ENCODE measurements at regions not wholly inside any gene's neighbourhood (a gene's known extent, or its start where the extent isn't known, plus 50 kb on each side); places are given as distances from the start of the nearest gene placed in this dataset.
"Not testable (repeated sequence)": the region's sequence is repeated elsewhere in the genome, so short reads cannot be mapped to it uniquely, and the experiment has no call there.

DNA sequence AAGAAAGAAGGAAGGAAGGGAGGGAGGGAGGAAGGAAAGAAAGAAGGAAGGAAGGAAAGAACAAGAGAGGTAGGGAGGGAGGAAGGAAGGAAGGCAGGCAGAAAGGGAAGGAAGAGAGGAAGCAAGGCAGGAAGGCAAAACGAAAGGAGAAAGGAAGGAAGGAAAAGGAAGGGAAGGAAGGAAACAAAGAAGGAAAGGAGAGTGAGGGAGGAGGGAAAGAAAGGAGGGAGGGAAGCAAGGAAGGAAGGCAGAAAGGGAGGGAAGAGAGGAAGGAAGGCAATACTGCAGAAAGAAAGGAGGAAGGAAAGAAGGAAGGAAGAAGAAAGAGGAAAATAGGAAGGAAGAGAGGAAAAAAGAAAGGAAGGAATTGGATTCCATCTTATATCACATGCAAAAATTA lies 1303.1 kb upstream of the TMEM132C start:
- no peak overlapping the region for H3K4me3 ChIP-seq
- H3K4me1 ChIP-seq = no peaks in the 10 kb centered on the region
- TF ChIP-seq CTCF (IDR thresholded peaks at IDR 0.05) (no peak), POLR2A (IDR thresholded peaks at IDR 0.05) (no peak)

DNA sequence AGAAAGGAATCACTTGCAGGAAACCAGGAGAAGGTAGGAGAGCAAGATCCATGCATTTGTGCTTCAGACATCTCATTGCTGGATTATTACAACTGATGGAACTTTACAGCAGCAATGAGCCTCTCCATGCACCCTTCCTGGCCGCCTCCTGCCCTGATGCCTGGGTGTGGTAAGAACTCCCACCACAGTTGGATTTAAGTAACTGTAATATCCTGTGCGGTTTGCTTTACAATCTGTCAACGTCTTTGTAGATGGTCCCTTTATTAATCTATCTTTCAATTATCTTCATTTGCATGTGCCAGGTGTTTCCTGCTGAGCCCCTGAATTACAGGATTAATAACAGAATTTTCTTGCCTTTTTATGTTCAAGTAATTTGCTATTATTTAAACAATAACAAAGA lies 1300.5 kb upstream of the TMEM132C start:
- DNase-seq = no peak

More for the DNA sequence above, 1303.1 kb upstream of the TMEM132C start:
- DNase-seq = no peak
- H3K9me3 ChIP-seq = no peaks in the 10 kb centered on the region
- H3K27ac ChIP-seq = no peak overlapping the region
- H3K36me3 ChIP-seq = no peaks in the 10 kb centered on the region
- H3K27me3 ChIP-seq = no peaks in the 10 kb centered on the region

GRCh38 chr12:126967152-126967551 lies 1299.8 kb upstream of the TMEM132C start:
- Histone ChIP-seq H3K27ac (no peak overlapping the region), H3K27me3 (no peaks in the 10 kb centered on the region), H3K36me3 (no peaks in the 10 kb centered on the region), H3K4me1 (no peaks in the 10 kb centered on the region), H3K4me3 (no peak overlapping the region), H3K9me3 (no peaks in the 10 kb centered on the region)
- TF ChIP-seq CTCF (IDR thresholded peaks at IDR 0.05) = no peak
- TF ChIP-seq POLR2A (IDR thresholded peaks at IDR 0.05) = no peak
- no peak for DNase-seq

More for the DNA sequence above, 1300.5 kb upstream of the TMEM132C start:
- Histone ChIP-seq H3K27me3 (no peaks in the 10 kb centered on the region), H3K4me1 (no peaks in the 10 kb centered on the region), H3K4me3 (no peak overlapping the region), H3K36me3 (no peaks in the 10 kb centered on the region), H3K9me3 (no peaks in the 10 kb centered on the region), H3K27ac (no peak overlapping the region)
- TF ChIP-seq POLR2A (IDR thresholded peaks at IDR 0.05) = no peak
- no peak for TF ChIP-seq CTCF (IDR thresholded peaks at IDR 0.05)

DNA sequence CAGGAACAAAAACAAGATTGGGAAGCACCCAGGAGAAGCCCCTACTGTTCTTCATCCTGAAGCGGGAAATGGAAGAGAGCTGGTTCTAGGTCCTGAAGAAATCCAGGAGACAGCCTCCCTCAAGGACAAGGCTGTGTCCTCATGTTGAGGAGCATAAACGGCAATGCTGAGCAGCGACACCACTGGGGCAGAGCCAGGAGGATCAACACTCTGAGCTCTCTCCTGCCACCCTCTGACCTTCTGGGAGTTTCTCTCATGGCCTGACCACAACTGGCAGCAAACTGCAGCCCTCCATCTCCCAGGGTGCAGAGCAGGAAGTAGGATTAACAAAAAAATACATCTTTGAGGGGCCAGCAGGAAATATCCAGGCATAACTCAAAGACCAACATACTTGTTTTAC lies 1292.2 kb upstream of the TMEM132C start:
- Histone ChIP-seq H3K4me3 (no peak overlapping the region), H3K27me3 (no peaks in the 10 kb centered on the region), H3K36me3 (no peaks in the 10 kb centered on the region), H3K9me3 (no peaks in the 10 kb centered on the region), H3K4me1 (no peaks in the 10 kb centered on the region), H3K27ac (no peak overlapping the region)
- no peak for TF ChIP-seq CTCF (IDR thresholded peaks at IDR 0.05)
- no peak for TF ChIP-seq POLR2A (IDR thresholded peaks at IDR 0.05)
- no peak for DNase-seq

DNA sequence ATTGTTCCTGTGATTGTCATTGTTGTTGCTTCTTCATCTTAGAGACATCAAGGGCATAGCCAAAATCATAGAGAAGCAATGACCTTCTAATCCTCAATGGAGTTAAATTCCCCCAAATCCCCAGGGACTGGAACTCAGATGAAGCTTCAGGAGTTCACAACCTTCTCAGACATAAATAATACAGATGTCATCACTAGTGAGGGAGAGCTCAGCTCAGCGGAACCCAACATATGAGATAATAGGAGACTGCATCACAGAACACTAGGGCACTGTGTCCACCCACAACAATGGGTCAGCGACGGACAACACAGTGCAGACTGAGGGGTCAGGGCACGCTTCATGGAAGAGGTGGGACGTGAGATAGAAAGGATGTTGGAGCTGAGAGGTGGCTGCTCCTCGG lies 1290.4 kb upstream of the TMEM132C start:
- Histone ChIP-seq H3K36me3 (no peaks in the 10 kb centered on the region), H3K27ac (no peak overlapping the region), H3K27me3 (no peaks in the 10 kb centered on the region), H3K9me3 (no peaks in the 10 kb centered on the region), H3K4me1 (no peaks in the 10 kb centered on the region), H3K4me3 (no peak overlapping the region)
- TF ChIP-seq POLR2A (IDR thresholded peaks at IDR 0.05) (no peak), CTCF (IDR thresholded peaks at IDR 0.05) (no peak)
- DNase-seq = no peak

GRCh38 chr12:126979564-126979963 lies 1287.4 kb upstream of the TMEM132C start:
- H3K27me3 ChIP-seq, H3K4me3 ChIP-seq, DNase-seq, H3K36me3 ChIP-seq, H3K9me3 ChIP-seq, H3K27ac ChIP-seq, H3K4me1 ChIP-seq: not testable (repeated sequence)
